Loucy (cell line): ENCODE measurements at regions not wholly inside any gene's neighbourhood (a gene's known extent, or its start where the extent isn't known, plus 50 kb on each side); places are given as distances from the start of the nearest gene placed in this dataset.

Experiments
- H2AFZ ChIP-seq: fragments of 200-600 bp; sonication (generic); 2 replicates; pipeline ENCODE4 v1.6.0; 2016; ENCODE audit warnings: antibody characterized with exemption, mild to moderate bottlenecking, low read length, moderate library complexity
- H3F3A ChIP-seq: fragments of 200-600 bp; 2 replicates; pipeline ENCODE4 v1.6.0; 2016; ENCODE audit warnings: antibody characterized with exemption, low read depth, mild to moderate bottlenecking
- H3K27me3 ChIP-seq: fragments of 200-600 bp; sonication (generic); 2 replicates; pipeline ENCODE4 v1.6.1; 2014; ENCODE audit warnings: low read length, mild to moderate bottlenecking; ENCODE audit not compliant: insufficient read depth, poor library complexity, severe bottlenecking
- H3K36me3 ChIP-seq: fragments of 200-600 bp; sonication (generic); 2 replicates; pipeline ENCODE4 v1.6.1; 2016; ENCODE audit warnings: low read length; ENCODE audit not compliant: insufficient read depth
- H3K4me1 ChIP-seq: fragments of 200-600 bp; sonication (generic); 2 replicates; pipeline ENCODE4 v1.5.1; 2014; ENCODE audit warnings: low read length, mild to moderate bottlenecking; ENCODE audit not compliant: insufficient read depth, poor library complexity, severe bottlenecking
- H3K4me2 ChIP-seq: fragments of 200-600 bp; sonication (generic); 2 replicates; pipeline ENCODE4 v1.6.0; 2014; ENCODE audit warnings: antibody characterized with exemption, low read length, low read depth, mild to moderate bottlenecking; ENCODE audit not compliant: poor library complexity, severe bottlenecking
- H3K4me3 ChIP-seq: fragments of 200-600 bp; sonication (generic); 2 replicates; pipeline ENCODE4 v1.5.1; 2014; ENCODE audit warnings: low read length, mild to moderate bottlenecking, mixed read lengths; ENCODE audit not compliant: poor library complexity, severe bottlenecking
- H3K79me2 ChIP-seq: fragments of 200-600 bp; sonication (generic); 2 replicates; pipeline ENCODE4 v1.6.1; 2014; ENCODE audit warnings: low read length; ENCODE audit not compliant: insufficient read depth
- H3K9ac ChIP-seq: fragments of 200-600 bp; sonication (generic); 2 replicates; pipeline ENCODE4 v1.6.0; 2014; ENCODE audit warnings: mild to moderate bottlenecking, low read depth, low read length, moderate library complexity; ENCODE audit not compliant: poor library complexity, severe bottlenecking
- H3K9me2 ChIP-seq: fragments of 200-600 bp; sonication (generic); replicated peaks from 2 replicates; pipeline ENCODE4 v1.6.1; 2016; ENCODE audit warnings: low read depth, low read length, mixed read lengths
- H3K9me3 ChIP-seq: fragments of 200-600 bp; sonication (generic); 2 replicates; pipeline ENCODE4 v1.6.1; 2014; ENCODE audit warnings: mild to moderate bottlenecking, antibody characterized with exemption, low read length, low read depth; ENCODE audit not compliant: insufficient read depth
- H4K20me1 ChIP-seq: fragments of 200-600 bp; sonication (generic); 2 replicates; pipeline ENCODE4 v1.6.0; 2014; ENCODE audit warnings: antibody characterized with exemption, low read length, mild to moderate bottlenecking; ENCODE audit not compliant: insufficient read depth, poor library complexity, severe bottlenecking
- EZH2phosphoT487 ChIP-seq: fragments of 200-600 bp; IDR thresholded peaks from 2 replicates; pipeline ENCODE4 v1.6.1; 2018; ENCODE audit warnings: antibody characterized with exemption, mild to moderate bottlenecking, moderate library complexity, borderline replicate concordance
- TF ChIP-seq, protein P1 (sequence below): fragments of 200-600 bp; sonication (generic); conservative IDR thresholded peaks from 2 replicates; pipeline ENCODE4 v1.5.1; 2014; ENCODE audit warnings: mild to moderate bottlenecking, antibody characterized with exemption, low read length

DNA sequence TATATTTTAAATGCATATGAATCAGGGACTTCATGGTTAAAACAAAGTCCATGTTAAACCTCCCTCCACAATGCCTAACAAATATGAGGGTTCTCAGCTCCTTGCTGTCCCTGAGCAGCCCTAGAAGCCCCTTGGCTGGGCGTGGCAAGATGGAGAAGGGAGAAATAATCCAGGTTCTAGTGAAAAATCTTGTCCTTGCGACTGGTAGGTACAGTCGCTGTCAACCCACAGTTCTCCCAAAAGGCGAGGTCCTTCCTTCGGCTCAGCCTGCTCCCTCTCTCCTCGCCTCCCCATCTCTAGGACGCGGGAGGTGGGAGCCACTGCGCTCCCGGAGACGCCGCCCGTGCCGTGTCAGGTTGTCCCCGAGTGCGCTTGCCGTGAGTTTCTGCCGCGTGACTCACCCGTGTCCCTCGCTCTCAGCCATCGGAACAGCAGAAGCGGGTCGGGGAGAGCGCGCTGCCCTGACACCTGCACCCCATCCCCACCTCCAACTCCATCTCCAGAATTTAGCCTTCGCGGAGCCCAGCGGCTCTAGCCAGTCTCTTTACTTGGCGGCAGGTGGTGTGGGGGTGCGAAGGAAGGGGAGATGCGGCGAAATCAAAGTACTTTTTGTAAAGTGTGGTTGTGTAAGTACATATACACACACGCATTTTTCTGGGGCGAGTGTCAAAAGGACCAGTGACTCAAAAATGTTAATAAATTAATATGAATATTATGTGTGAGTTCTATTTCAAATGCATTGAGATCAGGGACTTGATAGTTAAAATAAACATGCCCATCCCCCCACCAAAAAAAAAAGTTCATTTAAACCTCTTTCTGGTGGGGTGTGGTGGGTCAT lies 65.1 kb upstream of the TMEM17 start:
- TF ChIP-seq, protein P1, sequence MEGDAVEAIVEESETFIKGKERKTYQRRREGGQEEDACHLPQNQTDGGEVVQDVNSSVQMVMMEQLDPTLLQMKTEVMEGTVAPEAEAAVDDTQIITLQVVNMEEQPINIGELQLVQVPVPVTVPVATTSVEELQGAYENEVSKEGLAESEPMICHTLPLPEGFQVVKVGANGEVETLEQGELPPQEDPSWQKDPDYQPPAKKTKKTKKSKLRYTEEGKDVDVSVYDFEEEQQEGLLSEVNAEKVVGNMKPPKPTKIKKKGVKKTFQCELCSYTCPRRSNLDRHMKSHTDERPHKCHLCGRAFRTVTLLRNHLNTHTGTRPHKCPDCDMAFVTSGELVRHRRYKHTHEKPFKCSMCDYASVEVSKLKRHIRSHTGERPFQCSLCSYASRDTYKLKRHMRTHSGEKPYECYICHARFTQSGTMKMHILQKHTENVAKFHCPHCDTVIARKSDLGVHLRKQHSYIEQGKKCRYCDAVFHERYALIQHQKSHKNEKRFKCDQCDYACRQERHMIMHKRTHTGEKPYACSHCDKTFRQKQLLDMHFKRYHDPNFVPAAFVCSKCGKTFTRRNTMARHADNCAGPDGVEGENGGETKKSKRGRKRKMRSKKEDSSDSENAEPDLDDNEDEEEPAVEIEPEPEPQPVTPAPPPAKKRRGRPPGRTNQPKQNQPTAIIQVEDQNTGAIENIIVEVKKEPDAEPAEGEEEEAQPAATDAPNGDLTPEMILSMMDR = no peak
- TF ChIP-seq EZH2phosphoT487 = no peak
- no peaks in the 10 kb centered on the region for H3K36me3 ChIP-seq
- no peaks in the 10 kb centered on the region for H4K20me1 ChIP-seq
- no peaks in the 10 kb centered on the region for H3F3A ChIP-seq
- no peak overlapping the region for H2AFZ ChIP-seq
- H3K4me1 ChIP-seq = no peaks in the 10 kb centered on the region
- H3K27me3 ChIP-seq = no peaks in the 10 kb centered on the region
- H3K4me3 ChIP-seq = no peak overlapping the region
- no peaks in the 10 kb centered on the region for H3K9me2 ChIP-seq
- no peaks in the 10 kb centered on the region for H3K79me2 ChIP-seq
- no peak overlapping the region for H3K4me2 ChIP-seq
- no peak overlapping the region for H3K9ac ChIP-seq
- no peaks in the 10 kb centered on the region for H3K9me3 ChIP-seq

DNA sequence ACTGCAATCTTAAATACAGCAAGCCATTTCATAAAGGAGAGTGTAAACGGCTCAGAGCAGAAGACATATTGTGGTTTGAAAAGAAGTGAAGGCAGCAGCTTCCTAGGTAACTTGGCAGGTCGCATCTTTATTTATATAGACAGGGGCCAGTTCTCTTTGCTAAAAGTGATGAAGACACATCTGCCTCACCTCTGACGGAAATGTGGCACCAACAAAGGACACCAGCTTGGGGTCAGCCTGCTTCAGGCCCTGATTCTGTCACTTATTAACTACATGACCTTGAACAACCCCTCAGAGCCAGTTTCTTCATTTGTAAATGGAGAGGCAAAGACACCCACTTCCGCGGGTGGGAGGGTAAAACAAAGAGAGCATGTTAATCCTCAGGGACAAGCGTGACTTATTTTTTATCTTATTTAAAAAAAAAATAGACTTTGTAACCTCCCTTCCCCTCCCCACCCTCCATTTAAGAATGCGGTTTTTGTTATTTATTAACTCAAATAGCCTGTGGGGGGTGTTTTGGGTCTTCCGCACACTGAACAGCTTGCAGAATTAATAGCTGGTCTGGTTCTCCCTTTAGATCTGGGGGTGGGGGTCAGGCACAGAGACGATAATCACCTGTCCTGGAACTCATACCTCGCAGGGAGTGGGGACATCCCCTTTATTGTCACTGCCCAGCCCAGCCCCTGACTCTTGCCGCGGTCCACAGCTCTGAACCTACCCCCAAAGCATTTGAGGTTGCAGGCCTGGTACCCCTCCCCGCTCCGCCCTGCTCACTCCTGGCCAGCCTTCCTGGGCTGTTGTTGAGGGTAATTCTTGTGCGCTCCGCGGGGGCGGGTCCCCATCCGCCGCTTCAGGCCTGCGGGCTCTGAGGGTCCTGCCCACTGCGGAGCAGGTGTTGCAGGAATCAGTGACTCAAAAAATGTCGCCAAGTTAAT lies 64.2 kb upstream of the TMEM17 start:
- no peak overlapping the region for H3K9ac ChIP-seq
- no peaks in the 10 kb centered on the region for H3K9me2 ChIP-seq
- H3K27me3 ChIP-seq = no peaks in the 10 kb centered on the region
- H3K79me2 ChIP-seq = no peaks in the 10 kb centered on the region
- H3K36me3 ChIP-seq = no peaks in the 10 kb centered on the region
- no peak overlapping the region for H3K4me3 ChIP-seq
- TF ChIP-seq EZH2phosphoT487 = no peak
- TF ChIP-seq, protein P1 = no peak
- no peaks in the 10 kb centered on the region for H3K4me1 ChIP-seq
- H3K4me2 ChIP-seq = no peak overlapping the region
- H3K9me3 ChIP-seq = no peaks in the 10 kb centered on the region
- H4K20me1 ChIP-seq = no peaks in the 10 kb centered on the region
- no peaks in the 10 kb centered on the region for H3F3A ChIP-seq
- no peak overlapping the region for H2AFZ ChIP-seq

DNA sequence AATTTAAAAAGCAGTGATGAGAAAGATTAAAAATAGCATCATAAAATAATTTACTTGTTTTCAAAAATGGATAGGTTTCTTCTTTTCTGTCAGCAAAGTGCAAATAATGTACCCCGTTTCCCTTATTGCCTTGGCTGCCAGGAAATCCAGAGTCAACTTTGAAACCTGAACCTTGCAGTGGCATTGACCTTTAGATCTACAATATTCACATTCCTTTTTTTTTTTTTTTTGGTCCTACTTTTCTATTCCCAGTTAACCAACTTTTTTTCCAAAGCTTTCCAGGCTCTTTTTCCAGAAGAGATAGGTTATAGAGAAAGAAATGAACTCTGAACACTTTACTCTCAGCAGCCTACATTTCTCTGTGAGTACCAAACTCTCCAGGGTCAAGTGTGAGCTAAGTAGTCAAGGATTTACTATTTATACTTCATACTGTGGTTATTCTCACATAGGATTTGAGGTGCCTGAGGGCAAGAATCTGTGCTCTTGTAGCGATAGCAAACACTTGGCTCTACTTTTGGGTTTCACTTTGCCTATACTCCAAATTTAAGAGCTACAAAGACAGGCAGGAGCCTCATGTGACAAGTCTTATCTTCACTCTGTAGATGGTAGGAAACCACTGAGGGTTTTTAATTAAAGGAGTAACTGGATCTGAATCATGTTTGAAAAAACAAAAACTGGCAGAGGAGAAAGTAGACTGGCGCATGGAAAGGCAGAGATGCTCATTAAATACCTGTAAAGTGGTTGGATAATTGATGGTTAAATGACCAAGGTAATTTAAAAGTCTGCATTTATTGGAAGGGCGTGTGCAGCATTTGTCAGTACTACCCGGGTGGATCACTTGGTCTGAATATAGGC lies 63.2 kb upstream of the TMEM17 start:
- Histone ChIP-seq H3K4me3 (no peak overlapping the region), H3F3A (no peaks in the 10 kb centered on the region), H2AFZ (no peak overlapping the region), H3K9me2 (no peaks in the 10 kb centered on the region), H3K36me3 (no peaks in the 10 kb centered on the region), H3K27me3 (no peaks in the 10 kb centered on the region), H3K79me2 (no peaks in the 10 kb centered on the region), H3K4me1 (no peaks in the 10 kb centered on the region), H4K20me1 (no peaks in the 10 kb centered on the region), H3K9ac (no peak overlapping the region), H3K4me2 (no peak overlapping the region), H3K9me3 (no peaks in the 10 kb centered on the region)
- TF ChIP-seq, protein P1 = no peak
- no peak for TF ChIP-seq EZH2phosphoT487
